Panc1 (cell line): ENCODE measurements at regions not wholly inside any gene's neighbourhood (a gene's known extent, or its start where the extent isn't known, plus 50 kb on each side); places are given as distances from the start of the nearest gene placed in this dataset.

Experiments used
- CTCF ChIP-seq: fragments of 450-650 bp; IDR thresholded peaks from 2 replicates; pipeline ENCODE4 v1.5.1; 2017; ENCODE audit warnings: mild to moderate bottlenecking
- POLR2AphosphoS5 ChIP-seq: IDR thresholded peaks from 2 replicates; pipeline ENCODE4 v1.6.1; 2012; ENCODE audit warnings: mild to moderate bottlenecking, low read depth, low read length, moderate library complexity
- SIN3A ChIP-seq: IDR thresholded peaks from 2 replicates; pipeline ENCODE4 v1.6.1; 2012; ENCODE audit warnings: low read depth, mild to moderate bottlenecking, low read length, moderate library complexity, borderline replicate concordance; ENCODE audit not compliant: insufficient read depth
- TCF7L2 ChIP-seq: IDR thresholded peaks from 2 replicates; pipeline ENCODE4 v1.6.1; 2011; ENCODE audit warnings: mild to moderate bottlenecking, low read depth, low read length, inconsistent platforms

- TF ChIP-seq CTCF (no peak), TCF7L2 (no peak), POLR2AphosphoS5 (no peak), SIN3A (no peak)
Measured at GRCh38 chr20:51087266-51087665, 64.4 kb upstream of the KCNG1 start.
